Stimulated activated CD4-positive, alpha-beta T cell treated with anti-CD3 and anti-CD28 coated beads, Interleukin-12 subunit alpha, Interleukin-12 subunit beta, amount 100 ng/mL, for 24 hours (primary cell): ENCODE measurements at regions not wholly inside any gene's neighbourhood (a gene's known extent, or its start where the extent isn't known, plus 50 kb on each side); places are given as distances from the start of the nearest gene placed in this dataset.

Experiments used
- DNase-seq, 2 experiments: peaks; one replicate each; pipeline ENCODE4 v3.0.0-alpha.2; 2020; ENCODE audit warnings: low read depth in 2 of 2

DNA sequence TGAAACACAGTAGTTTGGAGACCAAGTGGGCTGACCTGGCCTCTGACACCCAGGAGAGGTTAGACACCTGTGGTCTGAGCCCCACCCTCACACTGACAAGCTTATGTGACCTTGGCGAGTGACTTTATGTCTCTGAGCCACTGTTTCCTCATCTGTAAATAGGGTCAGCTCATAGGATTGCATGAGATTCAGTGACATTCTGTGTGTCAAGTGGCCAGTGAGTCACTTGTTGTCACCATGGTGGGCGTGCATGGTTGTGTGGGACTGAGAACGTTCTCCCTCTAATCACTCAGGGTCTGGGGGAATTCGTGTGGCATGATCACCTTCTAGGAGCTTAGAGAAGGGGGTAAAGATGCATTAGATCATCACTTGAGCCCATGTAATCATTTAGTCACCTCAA is 146.4 kb downstream of the PHETA1 start:
- no peak for DNase-seq

DNA sequence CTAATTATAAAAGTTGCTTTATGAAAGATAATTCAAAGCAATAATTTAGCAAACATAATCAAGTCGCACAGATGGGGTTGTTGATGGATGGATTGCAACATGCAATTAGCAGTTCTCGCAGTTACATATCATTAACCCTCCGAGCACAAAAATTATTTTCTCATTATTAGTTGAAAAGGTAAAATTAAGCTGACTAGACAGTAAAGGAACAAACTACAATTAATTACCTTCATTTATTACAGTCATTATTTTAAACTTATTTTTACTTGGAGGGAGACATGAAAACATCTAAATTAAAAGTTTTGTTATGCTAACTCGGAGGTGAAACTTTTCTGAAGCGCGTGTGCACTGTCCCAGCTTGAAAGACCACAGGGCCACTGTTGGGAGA is 146.9 kb downstream of the PHETA1 start:
- no peak for DNase-seq

DNA sequence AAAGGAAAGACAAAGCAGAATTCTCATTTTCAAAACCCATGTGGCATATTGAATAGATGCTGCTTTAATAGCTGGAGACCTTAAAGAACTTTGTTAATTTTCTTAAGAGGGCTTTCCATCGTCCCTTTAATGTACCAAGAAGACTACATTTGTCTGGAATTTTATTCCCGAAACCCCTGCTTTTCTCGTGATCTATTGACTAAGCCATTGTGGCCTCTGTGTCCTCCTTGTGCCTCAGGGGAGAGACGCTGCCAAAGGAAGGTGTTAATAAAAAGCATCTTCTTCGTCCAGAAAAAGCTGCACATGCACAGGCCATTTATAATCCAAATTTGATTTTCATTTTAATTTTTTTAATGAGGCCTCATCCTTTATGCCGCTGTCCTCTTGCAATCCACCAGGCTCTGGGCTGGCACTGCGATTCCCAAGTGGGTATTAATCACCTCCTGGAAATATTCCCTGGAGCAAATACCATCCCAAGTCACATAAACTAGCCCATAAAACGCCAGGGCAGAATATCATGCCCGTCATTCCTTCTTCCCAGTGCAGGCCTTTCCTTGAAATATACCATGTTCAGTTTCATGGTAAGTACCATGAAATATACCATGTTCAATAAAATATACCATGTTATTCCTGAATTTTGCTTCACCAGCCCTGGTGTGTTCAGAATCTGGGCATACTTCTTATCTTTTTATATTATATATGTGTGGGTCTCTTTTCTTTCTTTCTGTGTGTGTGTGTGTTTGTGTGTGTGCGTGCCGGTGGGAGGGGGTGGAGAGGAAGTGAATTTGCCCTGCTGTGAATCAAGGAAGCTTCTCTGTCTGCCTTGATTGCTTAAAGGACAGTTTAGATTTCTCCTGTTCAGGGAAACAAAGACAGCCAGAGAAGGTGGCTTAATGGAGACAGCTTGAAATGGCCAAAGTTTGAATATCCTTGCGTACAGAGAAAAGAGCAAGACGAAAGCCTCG is 147.6 kb downstream of the PHETA1 start:
- no peak for DNase-seq

DNA sequence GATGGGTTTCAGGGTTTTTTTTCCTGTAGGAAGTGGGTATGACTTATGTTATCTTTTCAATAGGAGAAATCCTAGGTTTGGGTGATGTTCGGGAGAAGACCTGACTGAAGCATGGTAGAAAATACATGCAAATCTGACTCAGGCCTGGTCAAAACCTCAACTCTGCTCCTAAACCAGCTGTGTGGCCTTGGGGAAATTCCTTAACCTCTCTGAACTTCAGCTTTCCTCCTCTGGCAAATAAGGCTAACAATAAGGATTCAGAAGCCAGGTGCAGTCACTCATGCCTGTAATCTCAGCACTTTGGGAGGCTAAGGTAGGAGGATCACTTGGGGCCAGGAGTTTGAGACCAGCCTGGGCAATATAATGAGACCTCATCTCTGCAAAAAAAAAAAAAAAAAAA is 148.5 kb downstream of the PHETA1 start:
- DNase-seq = no peak

DNA sequence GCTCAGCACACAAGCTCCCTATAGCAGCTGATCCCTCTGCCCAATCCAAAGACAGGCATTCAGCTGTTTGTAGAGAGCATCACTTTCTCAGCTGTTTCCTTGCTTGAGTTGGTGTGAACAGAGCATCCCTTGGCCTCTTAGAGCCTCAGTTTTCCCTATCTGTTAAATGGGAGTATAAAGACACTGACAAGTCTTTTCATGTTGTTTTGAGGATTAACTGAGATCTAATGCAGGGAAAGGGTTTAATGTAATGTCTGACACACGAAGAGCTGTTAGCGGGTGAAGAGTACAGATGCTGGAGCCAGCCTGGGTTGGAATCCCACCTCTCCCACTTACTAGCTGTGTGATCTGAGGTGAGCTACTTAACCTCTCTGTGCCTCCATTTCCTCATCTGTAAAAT is 149.5 kb downstream of the PHETA1 start:
- no peak for DNase-seq

DNA sequence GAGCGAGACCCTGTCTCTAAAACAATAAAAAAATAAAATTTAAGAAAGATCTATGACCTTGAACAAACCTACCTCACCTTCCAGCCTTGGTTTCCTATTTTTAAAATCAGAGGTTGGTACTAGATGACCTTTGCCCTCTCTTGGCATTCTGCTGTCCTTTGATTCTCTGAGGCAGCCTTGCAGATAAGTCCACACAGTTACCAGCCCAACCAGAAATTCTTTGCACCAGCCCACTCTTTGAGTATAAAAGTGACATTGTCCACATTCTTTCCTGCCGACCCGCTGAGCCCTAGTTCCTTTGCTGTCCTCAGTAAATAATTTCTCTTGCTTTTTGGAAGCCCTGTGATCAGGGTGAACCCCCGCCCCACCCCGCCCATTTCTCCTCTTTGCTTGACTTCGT is 150.4 kb downstream of the PHETA1 start:
- no peak for DNase-seq

DNA sequence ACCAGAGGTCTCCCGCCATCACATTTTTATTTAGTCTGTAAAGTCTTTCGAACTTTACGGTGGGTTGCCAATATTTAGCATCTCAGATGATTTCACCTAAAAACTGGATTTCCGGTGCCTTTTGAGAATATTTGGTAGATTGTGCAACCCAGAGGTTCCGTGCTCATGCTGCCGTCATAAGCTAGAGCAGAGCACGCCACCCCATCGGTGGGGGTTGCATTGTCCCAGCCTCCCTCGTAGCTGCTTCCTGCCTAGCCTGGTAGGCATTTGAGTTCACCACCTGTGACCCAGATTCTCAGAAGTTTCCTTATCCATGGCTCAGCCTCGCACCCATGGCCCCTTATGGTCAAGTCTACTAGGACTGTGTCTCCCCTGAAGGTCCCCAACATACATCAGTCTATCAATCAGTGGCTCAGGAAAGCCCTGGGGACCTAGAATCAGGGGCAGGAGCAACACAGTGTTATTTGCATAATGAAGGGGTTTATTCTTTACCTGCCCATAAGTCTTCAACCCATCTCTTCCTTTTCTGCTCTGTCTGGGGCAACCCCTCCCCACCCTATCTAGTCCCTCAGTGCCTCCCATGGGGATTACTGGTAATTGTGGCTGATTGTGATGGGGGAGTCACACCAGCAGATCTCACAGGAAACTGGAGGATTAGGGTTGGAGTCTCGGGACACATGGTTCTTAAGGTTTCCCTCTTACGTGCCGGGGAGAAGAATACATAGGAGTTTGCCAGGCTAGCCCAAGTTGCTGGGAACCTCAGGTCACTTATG is 152.3 kb downstream of the PHETA1 start:
- no peak for DNase-seq

DNA sequence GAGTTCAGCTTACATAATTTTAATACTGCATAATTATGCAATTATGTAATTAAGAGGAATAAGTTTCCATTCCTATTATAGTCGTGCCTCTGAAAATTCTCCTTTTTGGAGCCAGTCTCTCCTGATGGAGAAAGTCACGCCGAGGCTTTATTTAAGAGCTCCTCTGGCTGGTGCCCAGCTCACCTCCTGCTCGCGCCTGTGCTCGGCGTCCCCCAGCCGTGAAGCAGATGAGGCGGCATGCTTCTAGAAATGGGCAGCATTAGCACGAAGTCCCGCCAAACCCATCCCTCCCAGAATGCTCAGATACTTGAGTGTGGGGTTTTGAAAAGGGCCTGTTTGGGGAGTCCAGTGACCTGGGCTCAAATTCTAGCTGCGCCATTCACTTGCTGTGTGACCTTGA is 153.0 kb downstream of the PHETA1 start:
- no peak for DNase-seq

DNA sequence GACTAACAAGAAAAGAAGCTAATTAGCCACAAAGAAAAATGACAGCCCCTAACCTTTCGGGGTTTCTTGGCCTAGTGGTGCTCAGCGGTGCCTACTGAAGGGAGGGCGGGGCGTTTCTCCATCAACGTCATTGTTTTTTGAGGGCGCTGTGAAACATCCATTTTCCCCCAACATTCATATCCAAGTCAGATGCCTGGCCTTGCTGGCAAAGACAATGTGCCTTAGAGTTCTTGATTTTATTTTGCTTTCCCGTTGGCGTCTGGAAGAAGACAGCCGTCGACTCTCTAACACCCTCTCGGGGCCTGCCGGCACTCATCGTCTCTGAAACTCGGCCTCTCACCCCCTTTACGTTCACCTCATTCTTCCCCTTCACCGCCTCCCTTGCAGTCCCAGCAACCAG is 154.5 kb downstream of the PHETA1 start:
- DNase-seq = no peak

DNA sequence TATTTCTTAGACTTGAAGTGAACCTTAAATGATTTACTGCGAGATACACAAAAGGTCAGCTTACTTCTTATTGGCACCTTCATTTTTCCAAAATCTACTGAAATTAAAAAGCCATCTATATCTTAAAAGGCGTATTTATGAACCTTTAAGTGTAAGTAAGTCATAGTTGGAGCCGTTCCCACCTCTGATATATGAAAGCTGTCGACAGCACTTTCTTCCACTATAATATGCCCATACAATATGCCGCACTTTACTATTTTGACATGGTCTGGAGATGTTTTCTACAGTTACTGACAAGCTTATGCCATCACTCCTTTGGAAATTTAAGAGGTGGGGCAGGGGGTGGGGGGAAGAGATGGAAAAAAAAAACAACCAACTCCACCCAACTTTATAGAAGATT is 155.3 kb downstream of the PHETA1 start:
- no peak for DNase-seq

DNA sequence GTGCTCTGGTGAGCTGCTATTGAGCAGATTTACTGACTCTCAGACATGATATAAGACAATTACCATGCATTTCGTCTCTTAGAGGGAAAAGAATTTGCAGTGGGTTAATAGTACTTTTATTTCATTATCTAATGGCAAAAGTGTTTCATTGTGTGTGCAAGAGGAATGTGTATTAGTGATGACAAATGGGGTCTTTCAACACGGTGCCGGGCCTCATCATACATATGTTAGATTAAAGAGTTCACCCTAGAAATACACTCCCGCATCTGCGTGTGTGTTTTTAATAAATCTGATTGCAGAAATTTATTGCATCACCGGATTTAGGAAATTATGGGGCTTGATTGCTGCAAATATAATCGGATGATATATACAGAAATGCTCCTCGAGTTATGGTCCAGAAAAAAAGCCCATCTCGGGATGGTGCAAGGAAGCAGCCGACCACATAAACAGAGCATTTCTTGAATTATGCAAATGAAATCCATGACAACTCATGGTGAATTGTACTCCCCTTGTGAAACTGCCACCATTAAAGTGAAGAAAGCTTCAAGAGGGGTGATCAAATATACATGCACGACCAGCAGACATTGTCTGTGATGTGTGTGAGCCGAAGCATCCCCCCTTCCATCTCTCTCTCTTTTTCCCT is 156.0 kb downstream of the PHETA1 start:
- DNase-seq = no peak

DNA sequence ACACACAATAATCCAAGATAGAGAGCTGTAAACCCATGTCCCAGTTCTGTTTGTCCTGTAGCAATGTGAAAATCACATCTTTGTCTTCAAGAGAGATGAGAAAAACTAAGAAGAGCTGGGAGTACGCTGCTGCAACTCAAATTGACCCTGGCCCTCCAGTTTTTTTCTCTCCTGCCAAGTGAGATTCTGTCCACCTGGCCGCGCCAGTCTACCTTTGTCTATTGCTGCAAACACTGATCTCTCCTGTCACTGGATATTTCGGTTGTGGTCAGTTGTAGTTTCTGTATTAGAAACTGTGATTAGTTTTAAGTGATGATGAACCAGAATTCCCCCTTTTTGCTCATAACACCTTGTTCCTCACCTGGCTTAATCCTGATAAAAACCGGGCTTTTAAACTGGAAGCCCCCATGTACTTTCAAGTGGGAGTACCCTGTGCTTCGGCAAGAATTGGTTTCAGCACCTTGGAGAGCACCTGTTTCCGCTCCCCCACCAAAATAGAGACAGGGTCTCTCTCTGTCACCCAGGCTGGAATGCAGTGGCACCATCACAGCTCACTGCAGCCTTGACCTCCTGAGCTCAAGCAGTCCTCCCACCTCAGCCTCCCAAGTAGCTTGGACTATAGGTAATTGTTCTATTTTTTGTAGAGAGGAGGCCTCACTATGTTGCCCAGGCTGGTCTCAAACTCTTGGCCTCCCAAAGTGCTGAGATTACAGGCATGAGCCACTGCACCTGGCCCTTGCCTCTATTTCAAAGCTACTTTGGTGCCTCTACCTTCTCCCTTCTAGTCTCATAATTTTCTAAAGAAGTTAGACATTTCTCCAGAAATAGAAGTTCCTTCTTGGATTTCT is 156.8 kb downstream of the PHETA1 start:
- no peak for DNase-seq

DNA sequence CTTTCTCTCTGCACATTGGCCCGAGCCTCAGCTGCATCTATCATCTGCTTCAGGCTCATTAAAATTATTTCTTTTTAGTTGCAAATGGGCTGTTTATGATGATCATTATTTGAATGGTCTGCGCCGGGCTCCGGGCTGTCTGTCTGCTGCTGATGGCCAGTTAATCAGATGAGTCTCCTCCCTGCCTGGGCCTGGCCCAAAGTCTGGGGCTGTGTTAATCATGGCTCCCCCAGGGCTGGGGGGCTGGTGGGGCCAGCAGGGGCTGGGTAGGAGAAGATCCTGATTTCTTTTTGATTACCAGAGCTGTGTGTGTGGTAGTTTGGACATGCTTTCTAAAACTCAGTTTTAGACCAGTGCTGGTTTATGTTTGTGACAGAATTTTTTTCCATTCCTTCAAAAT is 159.1 kb downstream of the PHETA1 start:
- no peak for DNase-seq

DNA sequence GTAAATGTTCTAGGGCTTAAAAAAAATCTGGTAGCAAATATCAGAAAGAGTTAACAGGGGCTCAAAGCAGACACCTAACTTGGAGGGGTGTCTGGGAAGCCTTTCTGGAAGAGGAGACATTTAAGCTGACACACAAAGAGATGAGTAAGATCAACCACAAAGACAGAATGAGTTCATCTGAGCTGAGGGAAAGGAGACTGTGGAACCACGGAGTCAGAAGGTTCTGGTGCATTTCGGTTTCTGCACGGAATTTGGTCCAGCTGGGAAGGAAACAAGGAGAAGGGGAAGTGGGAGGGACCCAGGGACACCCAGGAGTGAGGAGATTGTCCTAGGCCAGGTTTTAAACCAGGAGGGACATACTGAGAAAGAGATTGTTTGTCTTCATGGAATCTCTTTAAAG is 161.1 kb downstream of the PHETA1 start:
- DNase-seq = no peak

DNA sequence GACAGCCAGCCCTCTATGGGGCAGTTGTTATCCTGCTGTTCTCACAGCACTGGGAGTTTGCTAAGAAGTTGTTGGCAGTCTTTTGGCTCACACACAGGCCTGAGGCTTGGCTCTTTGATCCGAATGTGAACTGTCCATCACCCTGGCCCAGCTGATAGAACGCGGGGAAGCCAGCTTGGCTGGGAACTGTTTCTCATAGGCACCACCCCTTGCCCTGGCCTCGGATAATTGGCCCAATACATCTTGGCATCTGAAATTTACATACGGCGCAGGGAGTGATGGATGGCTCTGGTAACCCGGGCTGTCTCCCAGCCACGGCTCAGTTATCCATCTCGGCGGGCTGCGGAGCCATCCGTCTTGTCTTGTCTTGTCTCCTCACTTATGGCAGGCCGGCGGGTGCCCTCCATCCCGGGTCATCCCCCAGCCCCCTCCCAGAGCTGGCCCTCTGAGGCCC is 164.1 kb downstream of the PHETA1 start:
- no peak for DNase-seq

DNA sequence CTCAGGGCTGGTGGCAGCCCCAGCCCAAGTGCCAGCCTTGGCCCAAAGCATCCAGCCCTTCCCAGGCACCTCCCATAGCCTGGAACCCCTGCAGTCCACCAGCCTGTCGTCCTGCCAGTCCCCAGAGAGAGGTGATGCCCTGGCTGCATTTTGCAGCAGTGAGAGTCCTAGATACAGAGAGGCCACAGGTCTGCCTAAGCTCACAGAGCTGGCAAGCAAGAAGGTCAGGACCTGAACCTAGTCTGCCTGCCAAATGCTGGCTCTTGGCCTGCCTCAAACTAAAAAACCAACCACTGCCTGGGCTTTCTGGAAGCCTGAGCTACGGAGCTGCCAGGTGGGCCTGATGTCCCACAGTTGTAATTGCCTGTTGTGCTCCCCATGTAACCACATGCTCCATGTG is 164.9 kb downstream of the PHETA1 start:
- no peak for DNase-seq

DNA sequence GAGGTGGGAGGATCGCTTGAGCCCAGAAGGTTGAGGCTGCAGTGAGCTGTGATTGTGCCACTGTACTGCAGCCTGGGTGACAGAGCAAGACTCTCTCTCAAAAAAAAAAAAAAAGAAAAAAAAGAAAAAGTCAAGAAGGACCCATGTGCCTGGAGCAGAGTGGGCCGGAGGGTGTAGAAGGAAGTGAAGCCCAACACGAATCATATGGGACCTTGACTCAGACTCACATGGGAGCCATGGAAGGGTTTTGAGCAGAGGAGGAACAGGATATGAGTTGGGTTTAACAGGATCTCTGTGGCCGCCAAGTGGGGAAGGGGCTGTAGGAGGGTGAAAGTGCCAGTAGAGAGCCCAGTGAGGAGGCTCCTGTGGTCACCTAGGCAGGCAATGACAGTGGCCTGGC is 165.4 kb downstream of the PHETA1 start:
- no peak for DNase-seq

DNA sequence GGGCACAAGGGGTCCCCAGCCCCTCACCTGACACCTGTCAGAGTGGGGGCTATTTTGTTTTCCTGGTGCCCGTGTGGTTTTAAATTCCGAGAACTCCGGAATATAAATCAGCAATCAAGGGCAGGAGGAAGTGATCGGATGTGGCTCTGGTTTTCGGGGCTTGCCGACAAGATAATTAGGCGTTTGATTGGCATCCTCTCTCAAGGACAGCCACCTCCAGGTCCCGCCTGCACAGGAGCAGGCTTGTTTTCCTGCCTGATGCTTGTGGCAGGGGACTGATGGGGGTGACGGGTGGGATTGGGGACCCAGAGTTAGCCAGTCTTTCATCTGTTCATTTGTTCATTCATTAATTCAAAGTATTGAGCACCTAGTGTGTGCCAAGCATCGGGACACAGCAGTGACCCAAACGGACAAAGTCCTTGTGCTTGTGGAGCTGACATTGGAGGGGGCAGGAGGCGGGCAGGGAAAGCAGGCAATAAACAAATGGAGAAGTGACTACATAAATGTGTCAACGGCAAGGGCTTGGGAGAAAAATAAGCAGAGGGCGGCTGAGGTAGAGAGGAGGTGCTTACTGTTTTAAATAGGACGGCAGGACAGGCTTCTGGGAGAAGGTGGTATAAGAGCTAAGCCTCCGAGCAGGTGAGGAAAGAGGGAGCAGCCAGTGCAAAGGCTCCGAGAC is 166.5 kb downstream of the PHETA1 start:
- DNase-seq = no peak

DNA sequence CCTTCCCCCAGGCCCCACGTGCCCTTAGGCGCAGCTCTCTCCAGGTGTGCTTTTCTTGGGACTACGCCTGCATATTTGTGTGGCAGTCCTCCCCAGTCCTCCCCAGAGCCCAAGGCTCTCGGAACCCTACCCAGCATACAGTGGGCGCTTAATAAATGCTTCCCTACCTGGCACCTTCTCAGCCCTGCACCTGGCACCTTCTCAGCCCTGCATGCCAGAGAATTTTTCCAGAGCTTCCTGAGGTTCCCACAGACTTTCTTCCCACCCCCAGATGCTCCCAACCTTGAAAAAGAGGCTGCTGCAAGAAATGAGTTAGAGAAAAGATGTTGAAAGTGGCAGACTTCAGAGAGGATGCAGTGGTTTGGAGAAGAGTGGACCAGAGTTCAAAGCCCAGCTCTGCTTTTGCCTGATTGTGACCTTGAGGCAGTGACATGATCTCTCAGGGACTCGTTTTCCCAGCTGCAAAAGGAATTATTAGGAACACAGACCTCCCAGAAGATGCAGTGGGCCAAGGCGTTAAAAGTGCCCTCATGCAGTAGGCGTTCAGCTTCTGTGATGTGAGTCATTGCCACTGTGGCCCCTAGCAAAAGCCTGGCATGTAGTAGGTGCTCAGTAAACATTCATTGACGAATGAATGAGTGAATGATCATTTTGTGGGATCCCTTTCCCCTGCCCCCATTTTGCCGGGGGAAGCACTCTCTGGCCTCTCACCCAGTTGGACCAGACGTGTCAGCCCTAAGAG is 167.2 kb downstream of the PHETA1 start:
- DNase-seq = no peak

DNA sequence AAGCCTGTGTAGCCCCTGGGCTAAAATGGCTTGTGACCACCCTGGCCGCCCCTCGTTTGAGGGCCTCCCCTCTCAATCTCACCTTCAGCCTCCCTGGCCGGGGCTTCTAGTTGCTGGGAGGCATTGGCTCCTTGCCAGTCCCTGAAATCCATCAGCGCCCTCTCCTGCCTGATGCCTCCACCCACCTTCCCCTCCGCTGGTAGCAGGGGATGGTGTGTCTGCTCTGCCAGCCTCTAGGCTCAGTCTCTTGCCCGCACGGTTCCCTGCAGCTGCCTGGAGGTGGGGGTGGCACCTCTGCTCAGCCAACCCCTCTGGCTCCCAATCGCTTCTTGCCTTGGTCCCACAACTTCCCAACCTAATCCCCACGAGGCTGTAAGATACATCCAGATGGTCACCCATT is 167.9 kb downstream of the PHETA1 start:
- DNase-seq = no peak
